Nephron (organoid): ENCODE measurements at regions not wholly inside any gene's neighbourhood (a gene's known extent, or its start where the extent isn't known, plus 50 kb on each side); places are given as distances from the start of the nearest gene placed in this dataset.
"Not testable (repeated sequence)": the region's sequence is repeated elsewhere in the genome, so short reads cannot be mapped to it uniquely, and the experiment has no call there.

Experiments used
- H3K27ac Mint-ChIP-seq, 3 experiments: 2 replicates each; pipeline ENCODE4 v1.8.0; 2020; ENCODE audit warnings: mixed read lengths in 3 of 3, mild to moderate bottlenecking in 2 of 3, moderate library complexity in 1 of 3
- H3K27me3 Mint-ChIP-seq: 2 replicates; pipeline ENCODE4 v1.8.0; 2021; ENCODE audit warnings: low read depth, mild to moderate bottlenecking, moderate library complexity, mixed read lengths
- H3K36me3 Mint-ChIP-seq: 2 replicates; pipeline ENCODE4 v1.8.0; 2020; ENCODE audit warnings: low read depth, mixed read lengths
- H3K4me1 Mint-ChIP-seq: 2 replicates; pipeline ENCODE4 v1.8.0; 2020; ENCODE audit warnings: mixed read lengths
- H3K4me3 Mint-ChIP-seq, 3 experiments: 2 replicates each; pipeline ENCODE4 v1.8.0; 2020; ENCODE audit warnings: mild to moderate bottlenecking in 3 of 3, mixed read lengths in 3 of 3, moderate library complexity in 2 of 3
- H3K9me3 Mint-ChIP-seq: 2 replicates; pipeline ENCODE4 v1.8.0; 2020; ENCODE audit warnings: mixed read lengths
- CTCF ChIP-seq, 3 experiments: fragments of 200-600 bp; sonication (generic); IDR thresholded peaks; one replicate each; pipeline ENCODE4 v1.5.0; 2021; ENCODE audit warnings: antibody characterized with exemption in 3 of 3; ENCODE audit not compliant: unreplicated experiment in 3 of 3

DNA sequence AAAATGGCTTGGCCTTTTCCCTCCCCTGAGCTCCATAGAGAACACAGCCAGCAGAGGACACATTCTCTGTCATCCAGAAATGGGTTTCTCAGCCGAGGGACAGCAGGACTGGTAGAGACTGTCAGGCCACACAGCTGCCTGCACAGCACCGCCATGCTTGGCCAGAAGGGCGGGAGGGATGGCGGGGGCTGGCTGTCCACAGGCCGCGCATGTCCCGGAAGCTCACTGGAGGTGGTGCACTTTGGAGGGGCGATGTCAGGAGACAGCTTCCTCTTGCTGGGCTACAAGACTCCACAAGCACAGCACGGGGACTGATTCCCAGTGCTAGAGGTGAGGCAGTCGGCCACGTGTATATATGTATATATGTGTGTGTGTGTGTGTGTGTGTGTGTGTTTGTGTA, 125.3 kb downstream of the GOLGA6L4 start:
- H3K4me3 Mint-ChIP-seq, H3K27me3 Mint-ChIP-seq, H3K36me3 Mint-ChIP-seq, H3K27ac Mint-ChIP-seq, H3K9me3 Mint-ChIP-seq, H3K4me1 Mint-ChIP-seq: not testable (repeated sequence)

DNA sequence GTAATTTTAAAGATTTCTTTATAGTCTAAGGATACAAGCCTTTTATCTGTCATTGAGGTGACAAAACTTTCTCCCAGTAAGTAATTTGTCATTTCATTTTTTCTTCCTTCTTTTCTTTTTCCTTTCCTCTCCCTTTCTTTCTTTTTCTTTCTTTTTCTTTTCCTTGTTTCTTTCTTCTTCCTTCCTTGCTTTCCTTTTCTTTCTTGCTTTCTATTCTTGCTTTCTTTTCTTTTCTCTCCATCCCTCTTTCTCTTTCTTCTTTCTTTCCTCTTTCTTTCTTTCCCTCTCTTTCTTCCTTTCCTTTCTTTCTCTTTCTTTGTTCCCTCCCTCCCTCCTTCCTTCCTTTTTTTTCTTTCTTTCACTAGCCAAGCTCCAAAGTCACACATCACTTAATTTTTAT, 148.8 kb downstream of the GOLGA6L4 start:
- not testable (repeated sequence) for H3K4me1 Mint-ChIP-seq, H3K9me3 Mint-ChIP-seq, H3K27ac Mint-ChIP-seq, H3K4me3 Mint-ChIP-seq, H3K36me3 Mint-ChIP-seq
- H3K27me3 Mint-ChIP-seq, result peaks cover 15% of the 10 kb centered on the region

DNA sequence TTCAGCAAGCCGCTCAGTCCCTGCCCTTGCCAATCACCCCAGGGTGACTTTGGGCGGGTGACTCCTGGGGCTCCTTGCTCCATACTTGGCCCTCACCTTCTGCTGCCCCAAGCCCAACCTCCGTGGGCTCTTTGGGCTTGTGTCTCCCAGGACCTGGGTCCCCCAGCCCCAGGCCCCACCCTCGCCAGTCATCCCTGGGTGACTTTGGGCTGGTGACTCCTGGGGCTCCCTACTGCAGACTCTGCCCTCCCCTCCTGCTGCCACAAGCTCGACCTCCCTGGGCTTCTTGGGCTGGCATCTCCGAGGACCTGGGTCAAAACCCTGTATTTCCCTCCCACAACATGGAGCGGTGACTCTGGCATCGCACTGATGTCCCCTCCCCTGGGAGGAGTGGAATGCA, 151.5 kb downstream of the GOLGA6L4 start:
- H3K4me1 Mint-ChIP-seq, result no peaks in the 10 kb centered on the region
- peaks cover 15% of the 10 kb centered on the region for H3K27me3 Mint-ChIP-seq
- H3K9me3 Mint-ChIP-seq, result peaks cover 3% of the 10 kb centered on the region
- no peak overlapping the region for H3K4me3 Mint-ChIP-seq
- H3K27ac Mint-ChIP-seq, result no peak overlapping the region
- no peaks in the 10 kb centered on the region for H3K36me3 Mint-ChIP-seq
- no peak for TF ChIP-seq CTCF (IDR thresholded peaks at IDR 0.05; ENCODE audit: unreplicated experiment in 3 of 3)

GRCh38 chr15:84388201-84388600, 152.6 kb downstream of the GOLGA6L4 start:
- H3K9me3 Mint-ChIP-seq, H3K36me3 Mint-ChIP-seq, H3K27ac Mint-ChIP-seq, H3K4me3 Mint-ChIP-seq, H3K4me1 Mint-ChIP-seq: not testable (repeated sequence)
- peaks cover 16% of the 10 kb centered on the region for H3K27me3 Mint-ChIP-seq

DNA sequence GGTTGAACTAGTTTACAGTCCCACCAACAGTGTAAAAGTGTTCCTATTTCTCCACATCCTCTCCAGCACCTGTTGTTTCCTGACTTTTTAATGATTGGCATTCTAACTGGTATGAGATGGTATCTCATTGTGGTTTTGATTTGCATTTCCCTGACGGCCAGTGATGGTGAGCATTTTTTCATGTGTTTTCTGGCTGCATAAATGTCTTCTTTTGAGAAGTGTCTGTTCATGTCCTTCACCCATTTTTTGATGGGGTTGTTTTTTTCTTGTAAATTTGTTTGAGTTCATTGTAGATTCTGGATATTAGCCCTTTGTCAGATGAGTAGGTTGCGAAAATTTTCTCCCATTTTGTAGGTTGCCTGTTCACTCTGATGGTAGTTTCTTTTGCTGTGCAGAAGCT, 153.1 kb downstream of the GOLGA6L4 start:
- H3K27me3 Mint-ChIP-seq, result peaks cover 20% of the 10 kb centered on the region
- not testable (repeated sequence) for H3K27ac Mint-ChIP-seq, H3K4me1 Mint-ChIP-seq, H3K9me3 Mint-ChIP-seq, H3K36me3 Mint-ChIP-seq, H3K4me3 Mint-ChIP-seq

DNA sequence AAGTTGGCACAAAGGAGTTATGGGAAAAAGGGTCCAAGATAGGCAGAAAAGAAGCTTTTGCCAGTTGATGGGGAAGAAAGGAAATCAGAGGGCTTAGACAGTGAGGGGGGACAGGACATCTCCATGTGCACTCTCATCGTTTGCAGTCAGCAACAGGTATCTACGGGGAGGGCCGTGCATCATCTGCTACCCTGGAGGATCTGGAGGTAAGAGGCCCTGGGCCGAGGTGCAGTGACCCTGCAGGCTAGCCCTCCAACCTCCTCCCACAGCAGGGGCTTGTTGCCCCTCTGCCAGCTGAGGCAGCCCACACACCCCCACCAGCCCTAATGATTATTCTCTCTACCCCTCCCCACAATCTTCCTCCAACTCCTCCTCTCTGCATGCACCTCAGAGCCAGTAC, 154.8 kb downstream of the GOLGA6L4 start:
- H3K4me3 Mint-ChIP-seq, H3K36me3 Mint-ChIP-seq, H3K4me1 Mint-ChIP-seq, H3K9me3 Mint-ChIP-seq, H3K27ac Mint-ChIP-seq: not testable (repeated sequence)
- peaks cover 19% of the 10 kb centered on the region for H3K27me3 Mint-ChIP-seq

- Mint-ChIP-seq H3K9me3 (peaks cover 3% of the 10 kb centered on the region), H3K4me3 (no peak overlapping the region), H3K36me3 (no peaks in the 10 kb centered on the region), H3K27me3 (peaks cover 19% of the 10 kb centered on the region), H3K4me1 (no peaks in the 10 kb centered on the region), H3K27ac (no peak overlapping the region)
- TF ChIP-seq CTCF (IDR thresholded peaks at IDR 0.05; ENCODE audit: unreplicated experiment in 3 of 3), result no peak
Observed at GRCh38 chr15:84391191-84391590, 155.6 kb downstream of the GOLGA6L4 start.

GRCh38 chr15:84392020-84392419, 156.4 kb downstream of the GOLGA6L4 start:
- not testable (repeated sequence) for H3K9me3 Mint-ChIP-seq, H3K36me3 Mint-ChIP-seq, H3K27ac Mint-ChIP-seq, H3K4me1 Mint-ChIP-seq, H3K4me3 Mint-ChIP-seq
- peaks cover 15% of the 10 kb centered on the region for H3K27me3 Mint-ChIP-seq

DNA sequence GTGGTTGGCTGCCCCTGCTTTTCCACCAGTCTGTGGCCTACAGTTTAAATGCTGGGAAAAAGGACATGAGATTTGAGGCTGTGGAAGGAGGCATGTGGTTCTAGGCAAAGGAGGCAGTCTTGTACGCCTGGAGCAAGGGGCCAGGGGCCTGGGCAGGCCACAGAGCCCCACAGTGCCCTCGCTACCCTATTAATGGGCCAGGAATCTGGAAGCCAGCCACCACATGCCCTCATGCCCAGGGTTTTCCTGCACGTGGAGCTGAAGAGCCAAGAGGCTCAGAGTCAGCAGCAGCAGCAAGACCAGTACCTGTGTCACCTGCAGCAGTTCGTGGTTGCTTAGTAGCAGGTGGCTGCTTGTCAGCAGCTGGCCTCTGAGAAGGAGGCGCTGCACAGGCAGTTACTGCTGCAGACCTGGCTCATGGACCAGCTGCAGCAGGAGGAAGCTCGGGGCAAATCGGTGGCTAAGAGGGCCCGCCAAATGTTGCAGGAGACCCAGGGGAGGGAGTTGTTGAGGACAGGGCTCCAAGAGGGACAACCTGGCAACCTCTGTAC, 157.9 kb downstream of the GOLGA6L4 start:
- not testable (repeated sequence) for H3K9me3 Mint-ChIP-seq, H3K27ac Mint-ChIP-seq

DNA sequence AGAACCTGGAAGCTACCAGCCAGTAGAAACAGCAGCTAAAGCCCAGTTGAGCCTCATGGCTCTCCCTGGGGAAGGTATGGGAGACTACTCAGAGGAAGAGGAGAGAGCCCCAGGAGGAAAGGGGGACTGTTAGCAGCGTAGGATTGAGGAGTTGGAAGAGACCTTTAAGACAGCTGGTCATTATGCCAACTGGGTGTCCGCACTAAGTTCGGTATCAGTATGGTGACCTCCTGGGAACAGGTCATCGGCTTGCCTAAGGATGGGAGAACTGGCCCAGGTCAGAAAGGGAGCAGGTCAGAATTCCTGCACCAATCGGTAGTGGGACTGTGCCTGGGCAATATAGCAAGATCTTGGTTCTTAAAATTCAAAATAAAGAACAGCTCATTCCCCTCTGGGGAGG, 158.4 kb downstream of the GOLGA6L4 start:
- peaks cover 12% of the 10 kb centered on the region for H3K27me3 Mint-ChIP-seq
- H3K4me1 Mint-ChIP-seq, H3K27ac Mint-ChIP-seq, H3K9me3 Mint-ChIP-seq, H3K36me3 Mint-ChIP-seq, H3K4me3 Mint-ChIP-seq: not testable (repeated sequence)

More for the DNA sequence above, 157.9 kb downstream of the GOLGA6L4 start:
- not testable (repeated sequence) for H3K4me3 Mint-ChIP-seq, H3K36me3 Mint-ChIP-seq, H3K4me1 Mint-ChIP-seq
- peaks cover 12% of the 10 kb centered on the region for H3K27me3 Mint-ChIP-seq

- H3K4me3 Mint-ChIP-seq, H3K9me3 Mint-ChIP-seq, H3K4me1 Mint-ChIP-seq, H3K36me3 Mint-ChIP-seq, H3K27ac Mint-ChIP-seq: not testable (repeated sequence)
- H3K27me3 Mint-ChIP-seq, result peaks cover 12% of the 10 kb centered on the region
Observed at GRCh38 chr15:84395384-84395783, 159.8 kb downstream of the GOLGA6L4 start.

DNA sequence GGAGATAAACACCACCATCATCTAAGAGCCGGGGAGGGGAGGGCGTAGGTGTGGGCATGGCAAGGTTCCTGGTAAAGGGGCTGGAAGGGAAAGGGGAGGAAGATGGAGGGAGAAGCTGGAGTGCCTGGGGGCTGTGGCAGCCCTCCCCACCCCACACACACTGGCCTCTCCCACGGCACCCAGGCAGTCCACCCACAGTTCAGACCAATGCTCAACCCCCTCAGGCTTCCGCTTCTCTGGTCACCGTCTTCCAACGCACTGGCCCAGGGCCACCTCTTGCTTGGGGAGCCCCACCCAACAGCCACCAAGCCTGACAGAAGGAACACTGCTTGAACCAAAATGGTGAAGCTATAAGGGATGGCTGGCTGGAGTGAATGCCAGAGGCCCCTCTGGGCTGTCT, 160.3 kb downstream of the GOLGA6L4 start:
- H3K4me1 Mint-ChIP-seq, H3K9me3 Mint-ChIP-seq, H3K27ac Mint-ChIP-seq, H3K4me3 Mint-ChIP-seq, H3K36me3 Mint-ChIP-seq: not testable (repeated sequence)
- H3K27me3 Mint-ChIP-seq, result peaks cover 12% of the 10 kb centered on the region

DNA sequence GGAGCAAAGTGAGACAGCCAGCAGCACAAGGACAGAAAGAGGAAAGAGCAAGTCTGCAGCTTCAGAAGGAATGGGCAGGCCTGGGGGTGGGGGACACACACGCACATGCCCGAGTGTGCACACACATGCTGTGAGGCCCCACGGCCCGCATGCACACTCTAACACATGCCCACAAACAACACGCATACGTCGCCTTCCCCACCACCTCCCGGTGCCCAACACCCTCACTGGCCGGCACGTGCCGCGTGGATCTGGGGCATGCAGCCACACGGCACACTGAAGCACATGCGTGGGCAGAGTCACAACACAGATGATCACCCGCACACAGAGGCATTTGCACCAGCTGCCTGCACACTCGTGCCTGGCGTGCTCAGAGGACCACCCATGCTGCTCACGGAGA, 161.5 kb downstream of the GOLGA6L4 start:
- H3K4me3 Mint-ChIP-seq, H3K4me1 Mint-ChIP-seq, H3K36me3 Mint-ChIP-seq, H3K9me3 Mint-ChIP-seq, H3K27ac Mint-ChIP-seq: not testable (repeated sequence)
- H3K27me3 Mint-ChIP-seq, result peaks cover 12% of the 10 kb centered on the region

DNA sequence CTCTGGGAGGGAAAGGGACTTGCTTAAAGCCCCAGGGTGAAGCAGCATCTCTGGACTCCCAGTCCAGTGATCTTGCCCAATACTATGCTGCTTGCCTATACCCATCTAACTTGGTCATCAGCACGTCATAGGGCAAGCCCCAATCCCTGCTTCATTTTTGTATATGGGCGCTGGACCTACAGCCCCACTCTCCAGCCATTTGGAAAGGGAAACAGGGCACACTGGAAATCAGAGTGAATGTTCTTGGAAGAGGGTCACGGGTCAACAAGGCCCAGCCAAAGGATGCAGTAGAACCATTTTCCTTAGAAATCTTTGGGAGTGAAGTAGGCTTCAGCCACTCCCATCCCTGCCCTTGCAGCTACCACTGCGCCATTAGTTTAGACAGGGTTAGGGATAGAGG, 162.5 kb downstream of the GOLGA6L4 start:
- not testable (repeated sequence) for H3K4me1 Mint-ChIP-seq, H3K9me3 Mint-ChIP-seq, H3K4me3 Mint-ChIP-seq, H3K27ac Mint-ChIP-seq, H3K36me3 Mint-ChIP-seq
- H3K27me3 Mint-ChIP-seq, result peaks cover 11% of the 10 kb centered on the region
